HG03469 (cell line): ENCODE measurements at regions not wholly inside any gene's neighbourhood (a gene's known extent, or its start where the extent isn't known, plus 50 kb on each side); places are given as distances from the start of the nearest gene placed in this dataset.
"Not testable (repeated sequence)": the region's sequence is repeated elsewhere in the genome, so short reads cannot be mapped to it uniquely, and the experiment has no call there.

ENCODE experiments used
- ATAC-seq: cut with Tn5 transposase; IDR thresholded peaks from one replicate; pipeline ENCODE4 v1.9.1; 2021; ENCODE audit warnings: mild to moderate bottlenecking, moderate library complexity, moderate number of reproducible peaks; ENCODE audit not compliant: unreplicated experiment

DNA sequence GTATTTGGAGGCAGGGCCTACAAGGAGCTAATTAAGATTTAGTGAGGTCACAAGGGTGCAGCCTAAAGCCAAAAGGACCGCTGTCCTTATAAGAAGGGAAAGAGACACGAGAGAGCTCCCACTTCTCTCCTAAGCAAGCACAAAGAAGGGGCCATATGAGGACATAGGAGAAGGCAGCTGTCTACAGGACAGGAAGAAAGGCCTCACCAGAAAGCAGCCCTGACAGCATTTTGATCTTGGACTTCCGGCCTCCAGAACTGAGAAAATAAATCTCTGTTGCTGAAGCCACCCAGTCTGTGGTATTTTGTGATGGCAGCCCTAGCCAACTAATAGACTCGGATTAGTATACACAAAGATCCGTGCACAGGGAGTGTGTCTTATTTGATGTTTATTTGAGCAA, 139.7 kb downstream of the B3GNT2 start:
- no peak for ATAC-seq

DNA sequence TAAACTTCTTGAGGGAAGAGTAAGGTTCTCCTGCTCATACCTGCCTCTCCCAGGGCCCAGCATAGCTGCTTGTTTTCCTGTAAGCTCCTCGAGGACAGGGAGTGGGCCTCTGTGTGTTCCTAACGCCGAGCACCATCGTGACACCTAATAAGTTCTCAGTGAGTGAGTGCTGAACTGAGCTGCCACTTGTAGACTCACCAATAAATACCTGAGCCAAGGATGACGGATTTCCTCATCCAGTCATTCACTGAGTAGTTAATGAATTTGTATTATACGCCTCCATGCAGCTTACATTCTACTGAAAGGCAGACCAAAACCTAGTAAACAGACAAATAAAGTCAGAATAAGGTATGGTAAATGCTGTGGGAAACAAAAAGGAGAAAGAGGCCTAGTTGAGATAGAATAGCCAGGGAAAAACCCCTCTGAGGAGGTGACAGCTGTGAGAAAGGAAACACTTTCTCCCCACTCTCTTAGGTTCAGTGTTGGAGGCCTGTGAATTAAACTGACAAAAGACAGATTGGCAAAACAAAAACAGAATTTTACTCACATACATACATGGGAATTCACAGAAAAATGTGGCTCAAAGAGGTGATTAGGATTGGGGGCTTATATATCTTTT, 138.6 kb downstream of the B3GNT2 start:
- no peak for ATAC-seq

DNA sequence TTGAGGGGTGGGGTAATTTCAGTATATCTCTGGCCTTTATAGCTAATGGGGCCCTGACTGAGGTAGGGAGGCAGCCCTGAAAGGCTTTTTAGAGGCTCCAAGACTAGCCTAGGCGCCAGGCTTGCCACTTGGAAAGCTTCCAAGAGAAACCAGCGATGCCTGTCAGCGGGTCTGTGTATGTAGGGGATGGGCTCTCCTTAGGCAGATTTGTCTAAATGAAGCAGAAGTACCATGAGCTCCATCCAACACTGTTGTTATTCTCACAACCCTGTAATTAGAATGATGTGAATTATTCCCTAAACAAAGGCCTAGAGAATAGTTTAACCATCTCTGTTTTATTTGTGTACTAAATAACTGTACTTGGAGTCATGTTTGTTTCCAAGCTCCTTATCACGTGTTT, 138.1 kb downstream of the B3GNT2 start:
- ATAC-seq: no peak

DNA sequence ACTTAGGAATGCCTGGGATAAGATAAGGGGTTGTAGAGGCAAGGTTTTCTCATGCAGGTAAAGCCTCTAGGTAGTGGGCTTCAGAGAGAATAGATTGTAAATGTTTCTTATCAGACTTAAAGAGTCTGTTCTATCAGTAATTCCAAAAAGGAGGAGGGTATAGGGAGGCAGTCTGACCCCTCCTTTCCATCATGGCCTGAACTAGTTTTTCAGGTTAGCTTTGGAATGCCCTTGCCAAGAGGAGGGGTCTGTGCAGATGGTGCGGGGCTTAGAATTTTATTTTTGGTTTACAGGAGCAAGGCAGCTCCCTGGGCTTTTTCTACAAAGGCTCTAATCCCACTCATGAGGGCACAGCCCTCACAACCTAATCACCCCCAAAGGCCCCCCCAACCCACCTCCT, 135.0 kb downstream of the B3GNT2 start:
- ATAC-seq: no peak

DNA sequence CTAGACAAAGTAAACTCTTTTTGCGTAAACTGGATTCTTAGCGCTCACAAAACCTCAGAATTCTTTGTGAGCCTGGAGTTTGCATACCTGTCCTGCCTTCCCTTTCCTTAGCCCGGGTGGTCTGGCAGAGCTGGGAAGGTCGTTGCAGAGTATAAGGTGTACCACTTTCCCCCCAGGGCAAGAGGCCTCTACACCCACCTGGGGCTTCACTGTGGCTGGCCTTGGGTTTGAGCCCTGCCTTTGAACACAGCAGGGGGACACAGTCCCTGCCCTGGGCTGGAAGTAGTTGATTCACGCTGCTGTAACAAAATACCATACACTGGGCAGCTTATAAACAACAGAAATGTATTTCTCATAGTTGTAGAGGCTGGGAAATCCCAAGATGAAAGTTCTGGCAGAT, 133.9 kb downstream of the B3GNT2 start:
- no peak for ATAC-seq

DNA sequence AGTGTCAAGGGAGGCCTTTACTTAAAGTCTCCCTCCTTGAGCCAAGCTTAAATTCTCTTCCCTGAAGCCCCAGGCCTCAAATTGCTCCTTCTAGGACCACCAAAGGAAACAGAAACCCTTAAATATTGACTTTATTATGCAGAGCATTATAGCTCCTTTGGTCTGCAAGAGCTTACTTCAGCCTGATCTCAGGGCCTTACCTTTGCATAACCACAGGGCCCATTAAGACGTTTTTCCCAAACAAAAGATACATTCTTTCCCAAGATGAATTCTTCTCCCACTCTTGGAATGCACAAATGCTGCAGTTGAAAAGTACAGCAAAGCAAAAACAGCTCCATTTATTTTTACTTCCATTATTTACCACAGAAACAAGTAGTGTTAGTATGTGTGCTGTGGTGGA, 130.8 kb downstream of the B3GNT2 start:
- ATAC-seq: no peak

DNA sequence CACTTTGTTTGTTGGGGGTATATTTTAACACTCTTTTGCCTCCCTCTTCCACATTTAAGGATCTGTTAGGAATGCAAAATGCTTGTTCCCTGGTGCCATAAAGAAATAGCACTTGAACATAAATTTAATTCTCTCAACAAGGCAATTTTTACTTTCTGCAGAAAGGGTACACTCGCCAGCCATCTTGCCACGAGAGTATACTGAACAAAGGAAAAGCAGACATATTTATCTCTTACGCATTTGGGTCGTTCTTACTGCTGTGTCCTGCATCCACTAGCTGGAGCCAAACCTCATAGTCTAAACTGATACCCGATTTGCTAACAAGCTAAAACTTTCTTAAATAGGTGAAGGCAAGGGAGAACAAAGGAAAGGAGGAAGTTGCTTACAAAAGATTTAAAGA, 129.5 kb downstream of the B3GNT2 start:
- ATAC-seq: no peak

DNA sequence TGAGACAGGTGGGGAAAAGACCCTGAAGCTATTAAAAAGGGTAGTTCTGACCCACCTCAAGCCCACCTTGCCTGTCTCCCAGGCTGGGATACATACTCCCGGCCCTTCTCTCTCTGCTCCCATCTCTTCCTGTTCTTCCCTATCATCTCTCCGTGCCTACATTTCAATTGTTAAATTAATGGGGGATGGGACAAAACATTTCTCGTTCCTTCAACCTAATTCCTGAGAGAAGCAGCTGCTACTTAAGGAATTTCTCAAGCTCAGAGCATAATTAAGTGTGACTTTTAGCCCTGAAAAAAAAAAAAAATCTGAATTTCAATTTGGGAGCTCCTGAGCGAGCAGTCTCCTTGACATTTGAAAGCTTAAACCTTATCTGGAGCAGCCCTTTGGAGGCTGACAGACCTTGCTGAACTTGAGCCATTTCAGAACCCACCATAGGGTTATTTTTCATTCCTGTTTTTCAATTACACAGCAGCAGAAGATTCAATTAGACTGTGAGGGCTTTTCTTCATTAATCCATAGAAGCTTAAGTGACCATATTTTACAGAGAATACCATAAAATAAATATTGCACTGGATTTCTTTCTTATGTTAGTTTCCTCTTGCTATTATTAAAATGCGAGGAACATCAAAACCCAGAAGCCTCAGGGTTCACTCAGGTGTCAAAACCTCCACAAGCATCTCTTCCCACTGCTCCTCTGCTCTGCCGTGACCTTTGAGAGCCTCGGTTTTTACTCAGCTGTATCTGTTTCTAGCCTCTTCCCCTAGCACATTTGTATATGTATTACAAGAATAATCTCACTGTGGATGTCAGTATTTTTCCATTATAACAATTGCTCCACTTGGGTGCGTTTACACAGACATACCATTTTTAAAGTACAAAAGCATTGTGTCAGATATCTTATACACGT, 125.7 kb downstream of the B3GNT2 start:
- ATAC-seq: no peak

DNA sequence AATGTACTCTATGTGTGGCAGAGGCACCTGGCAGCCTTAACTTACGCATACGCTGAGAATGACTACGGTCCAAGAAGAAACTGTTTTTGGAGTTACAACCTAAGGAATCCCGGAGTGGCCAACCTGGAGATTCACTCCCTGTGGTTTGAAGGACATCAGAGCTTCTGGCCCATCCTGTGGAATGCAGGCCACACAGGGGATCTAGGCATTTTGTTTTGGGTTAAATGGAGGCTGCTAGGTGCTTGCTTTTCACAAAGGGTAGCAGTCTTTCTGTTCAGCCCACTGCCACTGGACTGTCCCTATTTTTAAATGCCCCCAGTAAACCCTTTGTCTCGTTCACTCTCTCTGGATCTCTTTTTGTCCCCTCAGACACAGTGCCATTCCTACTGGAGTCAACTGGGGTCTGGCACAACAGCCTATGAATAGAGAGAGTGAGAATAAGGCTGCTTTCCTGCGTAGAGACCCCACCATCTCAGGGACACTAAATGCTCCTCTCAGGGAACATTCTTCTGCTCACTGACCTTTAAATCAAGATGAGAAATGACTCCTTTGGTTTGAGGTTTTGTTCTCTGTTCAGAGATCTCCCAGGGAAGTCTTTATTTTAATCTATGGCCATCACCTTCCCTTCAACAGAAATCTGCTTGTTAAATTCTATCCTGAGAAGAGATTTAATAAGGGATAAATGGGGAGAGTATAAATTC, 124.9 kb downstream of the B3GNT2 start:
- ATAC-seq: no peak

DNA sequence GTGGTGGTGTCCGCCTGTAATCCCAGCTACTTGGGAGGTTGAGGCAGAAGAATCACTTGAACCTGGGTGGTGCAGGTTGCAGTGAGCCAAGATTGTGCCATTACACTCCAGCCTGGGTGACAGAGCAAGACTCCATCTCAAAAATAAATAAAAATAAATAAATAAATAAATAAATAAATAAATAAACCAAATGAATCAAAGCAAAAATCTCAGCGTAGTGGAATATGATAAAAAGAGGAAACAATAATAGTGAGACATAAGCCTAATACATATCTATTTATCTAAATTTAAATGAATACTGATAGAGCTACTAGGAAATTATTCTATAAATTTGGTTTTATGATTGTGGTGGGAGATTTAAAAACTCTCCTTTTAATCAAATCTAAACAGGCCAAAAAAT, 124.2 kb downstream of the B3GNT2 start:
- ATAC-seq: not testable (repeated sequence)

DNA sequence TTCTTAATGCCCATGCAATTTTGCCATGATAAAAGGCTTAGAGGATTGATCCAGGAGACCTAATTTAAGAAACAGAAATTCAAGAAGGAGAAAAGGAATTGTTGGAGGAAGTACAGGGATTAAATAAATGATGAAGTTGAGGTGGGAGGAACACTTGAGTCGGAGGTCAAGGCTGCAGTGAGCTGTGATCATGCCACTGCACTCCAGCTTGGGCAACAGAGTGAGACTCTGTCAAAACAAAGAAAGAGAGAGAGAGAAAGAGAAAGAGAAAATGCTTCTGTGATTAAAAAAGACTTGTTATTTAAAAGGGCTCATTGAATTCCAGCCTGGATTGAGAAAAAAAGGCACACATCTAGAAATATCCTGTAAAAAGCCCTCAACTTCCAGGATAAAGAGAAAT, 123.2 kb downstream of the B3GNT2 start:
- no peak for ATAC-seq

DNA sequence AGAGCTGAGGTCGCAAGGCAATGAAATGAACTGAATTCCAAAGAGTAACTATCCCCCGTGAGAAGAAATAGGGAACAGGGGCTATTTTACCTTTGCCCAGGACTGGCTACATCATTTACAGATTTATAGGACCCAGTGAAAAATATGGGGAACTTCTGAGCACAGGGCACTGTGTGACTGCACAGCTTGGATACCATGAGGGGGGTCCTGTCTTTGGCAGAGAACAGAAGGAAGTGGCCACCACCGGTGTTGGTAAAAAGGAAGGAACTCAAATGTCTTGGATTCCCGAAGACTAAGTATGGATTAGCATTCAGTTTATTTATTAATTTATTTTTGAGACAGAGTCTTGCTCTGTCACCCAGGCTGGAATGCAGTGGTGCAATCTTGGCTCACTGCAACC, 119.6 kb downstream of the B3GNT2 start:
- no peak for ATAC-seq

DNA sequence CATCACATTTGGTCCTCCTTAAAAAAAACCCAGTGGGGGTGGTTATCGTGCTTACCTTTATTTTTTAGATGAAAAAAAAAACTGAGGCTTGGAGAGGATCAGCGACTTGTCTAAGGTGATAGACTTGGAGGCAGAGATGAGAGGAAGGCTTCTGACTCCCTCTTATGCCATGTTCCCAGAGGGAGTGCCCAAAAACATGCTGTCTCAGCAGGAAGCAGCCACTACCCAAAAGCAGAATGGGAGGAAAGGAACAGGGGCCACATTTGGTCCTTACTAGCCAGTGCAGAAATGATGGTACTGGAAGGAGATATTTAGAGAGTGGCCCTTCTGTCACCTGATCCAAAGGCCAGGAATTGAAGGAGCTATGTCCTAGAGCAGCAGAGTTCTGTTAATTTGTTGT, 118.4 kb downstream of the B3GNT2 start:
- ATAC-seq: no peak

DNA sequence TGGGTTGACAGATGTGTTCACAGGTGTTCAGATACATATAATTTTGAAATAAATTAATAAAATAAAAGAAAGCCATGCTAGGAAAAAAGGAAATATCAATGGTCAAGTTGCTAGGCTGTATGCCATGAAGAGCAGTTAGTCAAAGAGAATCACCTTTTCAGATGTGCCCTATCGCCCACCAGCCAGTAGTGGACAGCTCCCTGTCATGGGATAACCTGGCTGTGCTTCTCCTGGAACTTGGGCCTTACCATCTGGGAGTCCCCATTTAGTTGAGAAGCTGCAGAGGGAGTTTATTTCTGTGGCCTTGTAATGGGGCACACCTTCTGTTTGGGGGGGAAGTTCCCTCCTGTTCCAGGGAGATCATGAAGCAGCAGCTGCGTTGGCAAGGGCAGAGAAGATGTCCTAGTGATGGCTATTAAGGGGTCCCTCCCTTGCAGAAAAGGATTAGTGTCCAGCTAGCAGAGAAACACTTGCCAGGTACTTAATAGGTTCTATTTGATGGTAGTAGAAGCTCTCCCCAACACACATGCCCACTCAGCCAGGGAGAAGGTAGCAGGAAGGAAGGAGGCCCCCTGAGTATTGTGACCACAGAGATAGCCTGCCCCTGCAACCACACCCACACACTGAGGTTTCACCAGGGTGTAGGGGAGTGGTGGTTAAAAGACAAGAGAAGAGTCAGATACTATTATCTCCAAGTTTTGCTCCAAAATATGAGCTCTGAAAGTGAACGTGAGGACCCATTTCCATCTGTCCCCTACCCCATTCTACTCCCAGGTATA, 117.7 kb downstream of the B3GNT2 start:
- peak; percentile 68 for ATAC-seq

DNA sequence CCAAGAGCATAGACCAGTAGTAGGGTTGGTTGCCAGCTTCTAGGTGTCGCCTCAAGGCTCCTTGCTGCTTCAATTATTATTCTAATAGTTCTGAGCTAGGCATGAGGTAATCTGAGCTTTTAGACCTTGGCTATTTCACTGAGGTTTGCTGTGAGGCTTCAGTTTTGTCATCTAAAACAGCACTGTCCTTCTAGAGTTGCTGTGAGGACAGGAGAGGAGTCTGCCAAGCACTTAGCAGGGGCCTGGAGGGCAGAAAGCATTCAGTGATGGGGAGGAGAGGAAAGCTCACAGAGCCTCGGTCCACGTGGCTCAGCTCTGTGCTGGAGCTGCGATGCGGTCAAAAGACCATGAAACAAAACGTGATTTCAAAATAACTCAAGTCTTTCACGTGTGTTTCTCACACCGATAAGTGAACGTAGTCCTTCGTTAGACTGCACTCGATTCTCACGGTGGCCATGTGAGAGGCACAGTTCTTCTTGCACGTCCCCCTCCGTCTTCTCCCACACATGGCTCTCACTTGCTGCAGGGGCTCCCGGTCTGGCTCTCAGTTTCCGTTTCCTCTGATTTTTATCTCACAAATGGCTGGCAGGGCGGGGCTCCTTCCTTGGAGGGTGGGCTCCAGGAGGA, 113.7 kb downstream of the B3GNT2 start:
- peak; percentile 30 for ATAC-seq

DNA sequence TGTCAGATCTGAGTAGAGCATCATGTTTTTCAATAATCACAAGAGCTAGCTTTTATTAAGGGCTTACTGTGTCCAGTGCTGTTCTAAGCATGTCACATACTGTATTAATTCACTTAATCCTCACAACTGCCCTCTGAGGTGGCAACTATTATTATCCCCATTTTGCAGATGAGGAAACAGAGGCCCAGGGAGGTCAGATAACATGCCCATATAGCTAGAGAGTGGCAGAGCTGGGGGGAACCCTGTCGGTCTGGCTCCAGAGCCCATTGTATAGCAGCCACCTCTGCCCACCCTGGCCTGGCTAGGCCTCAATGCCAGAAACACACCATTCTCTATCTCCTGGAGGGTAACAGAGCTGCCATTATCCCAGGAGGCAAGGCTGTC, 113.2 kb downstream of the B3GNT2 start:
- ATAC-seq: no peak

DNA sequence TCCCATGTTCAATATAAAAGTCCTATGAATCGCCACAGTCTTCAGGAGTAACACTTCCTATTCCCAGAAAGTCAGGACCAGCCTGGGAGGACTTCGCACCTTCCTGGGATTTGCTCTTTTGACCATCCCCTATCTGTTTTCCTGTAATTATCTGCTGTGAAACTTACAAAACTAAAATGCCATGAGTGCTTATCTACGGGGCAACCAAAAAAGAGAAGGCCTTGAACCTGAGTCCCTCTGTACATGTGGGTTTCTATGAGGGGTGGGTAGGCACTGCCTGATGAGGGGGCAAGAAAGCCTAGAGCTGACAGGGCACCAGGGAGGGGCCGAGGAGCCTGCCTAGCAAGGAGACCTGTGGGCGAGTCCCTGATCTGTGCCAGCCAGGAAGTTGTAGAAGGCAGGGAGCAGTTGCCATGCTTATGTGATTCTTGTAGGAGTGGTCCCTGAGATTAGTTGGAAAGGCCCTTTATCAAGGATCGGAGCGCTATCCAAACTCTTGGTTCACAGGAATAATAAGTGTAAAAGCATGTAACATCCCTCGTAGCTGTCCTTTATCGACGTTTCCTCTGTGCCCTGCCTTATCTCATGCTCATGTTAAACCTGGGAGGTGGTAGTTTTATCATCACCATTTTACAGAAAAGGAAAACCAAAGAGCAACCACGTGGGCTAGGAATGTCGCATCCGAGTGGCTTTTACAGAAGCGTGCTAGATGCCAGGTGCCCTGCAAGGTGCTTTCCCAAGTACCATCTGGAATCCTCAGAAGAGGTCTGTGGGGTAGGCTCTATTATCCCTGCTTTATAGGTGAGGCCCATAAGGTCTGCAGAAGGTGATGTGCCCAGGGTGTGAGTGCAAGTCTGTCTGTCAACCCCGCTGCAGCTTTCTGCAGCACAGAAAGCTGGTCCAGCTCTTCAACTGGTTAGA, 111.8 kb downstream of the B3GNT2 start:
- ATAC-seq: no peak

DNA sequence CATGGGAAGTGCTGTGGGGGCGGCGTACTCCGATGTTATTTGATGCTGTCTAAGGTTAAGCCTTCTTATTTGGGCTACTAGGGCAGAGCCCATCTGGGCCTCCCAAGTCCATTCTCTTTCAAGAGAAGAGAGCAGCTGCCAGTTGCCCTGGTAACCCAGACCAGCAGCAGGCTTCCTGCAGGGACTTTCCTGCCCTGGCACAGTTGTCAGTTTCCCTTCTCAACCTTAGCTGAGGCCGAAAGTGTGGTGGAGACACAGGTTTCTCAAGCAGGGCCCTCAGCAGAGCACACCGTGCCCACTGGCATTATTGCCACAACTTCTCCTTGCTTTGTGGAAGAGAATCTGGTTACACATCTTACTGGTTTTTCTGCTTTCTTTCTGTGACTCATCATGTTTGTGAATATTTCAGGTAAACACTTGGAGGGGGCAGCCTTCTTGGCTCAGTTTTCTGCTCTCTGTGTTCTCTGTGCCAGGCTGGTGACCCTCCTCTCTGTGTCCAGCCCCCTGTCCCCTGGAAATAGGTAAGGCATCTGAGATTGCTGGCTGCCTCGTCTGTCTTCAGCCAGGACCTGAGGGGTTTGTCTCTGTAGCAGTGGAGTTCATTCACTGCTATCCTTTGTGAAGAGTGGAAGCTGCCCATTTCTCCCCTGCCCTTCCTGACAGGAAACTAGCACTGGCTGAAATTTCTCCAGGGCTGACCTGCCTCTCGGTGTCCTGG, 111.0 kb downstream of the B3GNT2 start:
- ATAC-seq: peak; percentile 25
